HEK293 (cell line): ENCODE measurements at regions not wholly inside any gene's neighbourhood (a gene's known extent, or its start where the extent isn't known, plus 50 kb on each side); places are given as distances from the start of the nearest gene placed in this dataset.

ENCODE experiments used
- CTCF ChIA-PET: fragments of 350-600 bp; formaldehyde crosslinking; extraction: SDS; loops from one replicate; lab custom pipeline; 2021; ENCODE audit warnings: antibody characterized with exemption; lab: Yijun Ruan, JAX
- POLR2A ChIA-PET: fragments of 300-600 bp; formaldehyde crosslinking; extraction: SDS; loops from one replicate; lab custom pipeline; 2020; ENCODE audit warnings: antibody characterized with exemption, inconsistent platforms; lab: Yijun Ruan, JAX
- H3K27ac ChIP-seq: fragments of 200-500 bp; sonication (Bioruptor generic); 2 replicates; pipeline ENCODE4 v1.5.1; 2014; ENCODE audit warnings: low read depth, low read length, control low read depth, inconsistent platforms; ENCODE audit errors: extremely low read depth
- H3K36me3 ChIP-seq, 2 experiments: fragments of 200-500 bp in 1 of 2; sonication (Bioruptor generic) in 1 of 2; 1 replicate in 1 of 2; 2 replicates in 1 of 2; pipeline ENCODE4 v1.5.1; 2014 to 2017; ENCODE audit warnings: inconsistent platforms in 2 of 2, low read length in 2 of 2; ENCODE audit not compliant: control insufficient read depth in 2 of 2, insufficient read depth in 1 of 2
- H3K4me1 ChIP-seq: fragments of 200-500 bp; sonication (Bioruptor generic); 2 replicates; pipeline ENCODE4 v1.5.1; 2014; ENCODE audit warnings: mild to moderate bottlenecking, low read length, inconsistent platforms; ENCODE audit not compliant: control insufficient read depth, insufficient read depth
- H3K4me3 ChIP-seq: 2 replicates; pipeline ENCODE4 v1.5.1; 2011; ENCODE audit warnings: low read depth, mild to moderate bottlenecking, control low read depth, low read length, moderate library complexity
- H3K9me3 ChIP-seq: fragments of 200-500 bp; sonication (Bioruptor generic); 2 replicates; pipeline ENCODE4 v1.5.1; 2014; ENCODE audit warnings: low read depth, low read length, inconsistent platforms; ENCODE audit not compliant: control insufficient read depth, insufficient read depth
- BCL11B ChIP-seq: fragments of 450-650 bp; formaldehyde crosslinking; IDR thresholded peaks from 2 replicates; pipeline ENCODE4 v1.5.1; 2016; ENCODE audit warnings: low read depth, missing biosample characterization, missing genetic modification characterization
- EGR2 ChIP-seq: fragments of 450-650 bp; formaldehyde crosslinking; IDR thresholded peaks from 2 replicates; pipeline ENCODE4 v1.5.1; 2016; ENCODE audit warnings: low read depth, missing biosample characterization, missing genetic modification characterization
- GLIS2 ChIP-seq: fragments of 450-650 bp; formaldehyde crosslinking; IDR thresholded peaks from 2 replicates; pipeline ENCODE4 v1.5.1; 2016; ENCODE audit warnings: missing biosample characterization, missing genetic modification characterization
- INSM2 ChIP-seq: fragments of 450-650 bp; formaldehyde crosslinking; IDR thresholded peaks from 2 replicates; pipeline ENCODE4 v1.5.1; 2016; ENCODE audit warnings: missing biosample characterization, missing genetic modification characterization
- KLF10 ChIP-seq: fragments of 450-650 bp; IDR thresholded peaks from 2 replicates; pipeline ENCODE4 v1.5.1; 2018; ENCODE audit warnings: missing biosample characterization, mild to moderate bottlenecking, missing genetic modification characterization
- OVOL3 ChIP-seq: fragments of 450-650 bp; formaldehyde crosslinking; IDR thresholded peaks from 2 replicates; pipeline ENCODE4 v1.5.1; 2016; ENCODE audit warnings: missing biosample characterization, missing genetic modification characterization
- SETDB1 ChIP-seq: IDR thresholded peaks from one replicate; pipeline ENCODE4 v1.6.1; 2017; ENCODE audit warnings: mild to moderate bottlenecking, low read length, moderate library complexity, mixed read lengths; ENCODE audit not compliant: insufficient read length
- SP2 ChIP-seq: fragments of 450-650 bp; formaldehyde crosslinking; IDR thresholded peaks from 2 replicates; pipeline ENCODE4 v1.5.1; 2016; ENCODE audit warnings: missing biosample characterization, missing genetic modification characterization
- ZNF10 ChIP-seq: fragments of 450-650 bp; formaldehyde crosslinking; IDR thresholded peaks from 2 replicates; pipeline ENCODE4 v1.5.1; 2017; ENCODE audit warnings: missing biosample characterization, missing genetic modification characterization
- ZNF133 ChIP-seq: fragments of 450-650 bp; formaldehyde crosslinking; IDR thresholded peaks from 2 replicates; pipeline ENCODE4 v1.5.1; 2016; ENCODE audit warnings: missing biosample characterization, missing genetic modification characterization
- ZNF155 ChIP-seq: fragments of 450-650 bp; formaldehyde crosslinking; IDR thresholded peaks from 2 replicates; pipeline ENCODE4 v1.5.1; 2016; ENCODE audit warnings: missing biosample characterization, missing genetic modification characterization
- ZNF221 ChIP-seq: fragments of 450-650 bp; formaldehyde crosslinking; IDR thresholded peaks from 2 replicates; pipeline ENCODE4 v1.5.1; 2017; ENCODE audit warnings: missing biosample characterization, missing genetic modification characterization, borderline replicate concordance
- ZNF26 ChIP-seq: fragments of 450-650 bp; formaldehyde crosslinking; IDR thresholded peaks from 2 replicates; pipeline ENCODE4 v1.5.1; 2016; ENCODE audit warnings: missing biosample characterization, missing genetic modification characterization
- ZNF302 ChIP-seq: fragments of 450-650 bp; formaldehyde crosslinking; IDR thresholded peaks from 2 replicates; pipeline ENCODE4 v1.5.1; 2016; ENCODE audit warnings: missing biosample characterization, missing genetic modification characterization, low read depth
- ZNF324 ChIP-seq: fragments of 450-650 bp; formaldehyde crosslinking; IDR thresholded peaks from 2 replicates; pipeline ENCODE4 v1.5.1; 2016; ENCODE audit warnings: missing biosample characterization, missing genetic modification characterization
- ZNF404 ChIP-seq: fragments of 450-650 bp; formaldehyde crosslinking; IDR thresholded peaks from 2 replicates; pipeline ENCODE4 v1.5.1; 2017; ENCODE audit warnings: missing biosample characterization, missing genetic modification characterization
- ZNF529 ChIP-seq: fragments of 450-650 bp; formaldehyde crosslinking; IDR thresholded peaks from 2 replicates; pipeline ENCODE4 v1.5.1; 2017; ENCODE audit warnings: missing genetic modification characterization, missing biosample characterization; ENCODE audit not compliant: insufficient replicate concordance
- ZNF747 ChIP-seq: fragments of 450-650 bp; formaldehyde crosslinking; IDR thresholded peaks from 2 replicates; pipeline ENCODE4 v1.5.1; 2016; ENCODE audit warnings: missing biosample characterization, missing genetic modification characterization
- ZSCAN16 ChIP-seq: fragments of 450-650 bp; formaldehyde crosslinking; IDR thresholded peaks from 2 replicates; pipeline ENCODE4 v1.5.1; 2016; ENCODE audit warnings: missing biosample characterization, missing genetic modification characterization
- ZSCAN4 ChIP-seq: fragments of 450-650 bp; formaldehyde crosslinking; IDR thresholded peaks from 2 replicates; pipeline ENCODE4 v1.5.1; 2017; ENCODE audit warnings: missing biosample characterization, missing genetic modification characterization

GRCh38 chr20:58072695-58073671 lies 155.5 kb downstream of the ANKRD60 start:
- POLR2A ChIA-PET, result no interaction called here
- TF ChIP-seq ZNF155 (tag by site-specific recombination) (no peak), ZSCAN16 (tag by site-specific recombination) (no peak), EGR2 (no peak), ZNF221 (no peak), ZNF404 (tag by site-specific recombination) (no peak), INSM2 (tag by site-specific recombination) (no peak)
- no peak overlapping the region for H3K27ac ChIP-seq
- H3K36me3 ChIP-seq, result no peaks in the 10 kb centered on the region
- H3K4me1 ChIP-seq, result no peaks in the 10 kb centered on the region
- H3K9me3 ChIP-seq, result no peaks in the 10 kb centered on the region
- CTCF ChIA-PET, result interaction anchor here (0.7 kb wide), 1 partner anchor 20 kb away, joined by 3 read pairs; no protein-coding TSS in a partner anchor
- no peak overlapping the region for H3K4me3 ChIP-seq

- H3K27ac ChIP-seq, result no peak overlapping the region
- H3K4me3 ChIP-seq, result no peak overlapping the region
- no peaks in the 10 kb centered on the region for H3K4me1 ChIP-seq
- no peaks in the 10 kb centered on the region for H3K36me3 ChIP-seq
- POLR2A ChIA-PET, result no interaction called here
- no peaks in the 10 kb centered on the region for H3K9me3 ChIP-seq
- CTCF ChIA-PET, result interaction anchor here (0.6 to 1.3 kb wide), 2 partner anchors 15 to 440 kb away, joined by 3 to 6 read pairs; no protein-coding TSS in a partner anchor
- TF ChIP-seq ZNF26 (tag by site-specific recombination) (no peak), BCL11B (tag by site-specific recombination) (no peak), GLIS2 (tag by site-specific recombination) (no peak), SETDB1 (no peak), ZNF133 (tag by site-specific recombination) (no peak), ZNF747 (tag by site-specific recombination) (no peak), ZNF302 (tag by site-specific recombination) (no peak), SP2 (tag by site-specific recombination) (no peak), OVOL3 (tag by site-specific recombination) (no peak), ZNF10 (no peak), KLF10 (tag by site-specific recombination) (no peak), ZNF529 (tag by site-specific recombination) (no peak), EGR2 (no peak), ZSCAN4 (tag by site-specific recombination) (no peak), ZNF324 (tag by site-specific recombination) (no peak)
These were observed 156.5 kb downstream of the ANKRD60 start for GRCh38 chr20:58071991-58072390.
